ENCODE measurements at regions not wholly inside any gene's neighbourhood (a gene's known extent, or its start where the extent isn't known, plus 50 kb on each side); places are given as distances from the start of the nearest gene placed in this dataset.
"Not testable (repeated sequence)": the region's sequence is repeated elsewhere in the genome, so short reads cannot be mapped to it uniquely, and the experiment has no call there.

DNA sequence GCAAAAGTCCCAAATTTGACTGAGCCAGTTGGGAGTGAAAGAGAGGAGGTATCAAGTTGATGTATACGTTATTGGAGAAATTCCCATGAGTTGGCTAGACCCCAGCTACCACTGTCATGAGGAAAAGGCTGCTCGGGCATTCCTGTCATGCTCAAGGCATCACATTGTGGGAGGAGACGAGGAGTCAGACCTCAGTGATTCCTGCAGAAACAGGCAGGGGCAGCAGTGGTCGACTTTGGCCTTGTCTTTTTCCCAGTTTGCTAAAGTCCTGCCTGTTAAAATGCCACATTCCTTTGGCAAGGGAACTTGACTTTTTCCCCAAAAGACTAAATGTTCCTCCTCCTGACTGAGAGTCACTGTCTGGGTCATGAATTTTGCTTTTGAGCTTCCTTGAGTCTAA is 295.5 kb upstream of the HS3ST5 start:
- DNase-seq (ENCODE audit: low spot score): no peak

DNA sequence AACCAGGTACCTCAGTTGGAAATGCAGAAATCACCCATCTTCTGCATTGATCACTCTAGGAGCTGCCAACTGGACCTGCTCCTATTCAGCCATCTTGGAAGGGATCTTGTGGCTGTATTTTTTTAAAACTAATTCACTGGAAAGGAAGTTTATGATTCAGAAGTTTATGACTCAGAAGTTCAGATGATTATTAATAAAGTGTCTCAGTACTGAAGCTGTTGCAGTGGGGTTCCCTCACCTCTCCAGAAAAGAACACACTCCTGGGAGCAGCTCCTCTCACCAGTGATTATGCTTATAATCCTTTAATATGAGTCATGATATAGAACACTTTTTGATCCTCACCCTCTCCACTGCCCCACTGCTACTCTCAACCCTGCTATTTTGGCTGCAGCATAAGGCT is 291.2 kb upstream of the HS3ST5 start:
- no peak for DNase-seq (ENCODE audit: low spot score)

GRCh38 chr6:114626226-114626625 is 283.4 kb upstream of the HS3ST5 start:
- DNase-seq (ENCODE audit: low spot score): not testable (repeated sequence)

- DNase-seq (ENCODE audit: low spot score): no peak
These were observed 276.9 kb upstream of the HS3ST5 start for GRCh38 chr6:114619621-114620200.

DNA sequence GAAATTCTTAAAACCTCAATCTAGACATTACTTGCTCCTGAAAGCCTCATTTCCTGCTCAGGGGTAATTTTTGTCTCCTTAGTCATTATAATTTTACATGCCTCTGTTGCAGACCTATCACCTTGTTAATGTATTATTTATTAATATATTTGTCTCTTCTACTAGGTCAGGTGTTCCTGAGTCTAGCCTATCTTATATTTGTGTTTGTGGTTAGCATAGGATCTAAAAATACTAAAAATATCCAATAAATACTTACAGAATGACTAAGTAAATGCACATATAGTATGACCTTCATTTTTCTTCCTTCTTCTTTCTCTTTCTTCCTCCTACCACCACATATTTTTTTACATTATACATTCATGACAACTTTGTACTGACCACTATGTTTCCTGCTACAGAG is 268.9 kb upstream of the HS3ST5 start:
- DNase-seq (ENCODE audit: low spot score): no peak

DNA sequence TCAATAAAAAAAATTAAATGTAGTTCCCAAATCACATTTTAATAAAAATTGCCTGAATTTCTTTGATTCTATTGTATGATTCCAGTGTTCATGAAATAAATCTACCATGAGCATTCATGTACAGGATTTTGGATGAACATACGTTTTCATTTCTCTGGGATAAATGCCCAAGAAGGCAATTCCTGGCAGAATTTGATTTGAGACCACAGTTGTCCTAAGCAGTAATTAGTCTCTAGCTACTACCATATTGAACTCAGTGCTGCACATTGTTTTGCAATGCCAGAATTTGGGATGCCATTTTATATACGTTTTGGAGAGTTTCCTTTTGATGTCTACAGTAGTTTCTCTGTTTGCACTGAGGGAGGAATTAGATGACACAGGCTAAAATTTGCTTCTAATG is 265.3 kb upstream of the HS3ST5 start:
- no peak for DNase-seq (ENCODE audit: low spot score)

- DNase-seq (ENCODE audit: low spot score): no peak
These were observed 262.8 kb upstream of the HS3ST5 start for GRCh38 chr6:114605656-114606055.

GRCh38 chr6:114600381-114600780 is 257.6 kb upstream of the HS3ST5 start:
- DNase-seq (ENCODE audit: low spot score): no peak

DNA sequence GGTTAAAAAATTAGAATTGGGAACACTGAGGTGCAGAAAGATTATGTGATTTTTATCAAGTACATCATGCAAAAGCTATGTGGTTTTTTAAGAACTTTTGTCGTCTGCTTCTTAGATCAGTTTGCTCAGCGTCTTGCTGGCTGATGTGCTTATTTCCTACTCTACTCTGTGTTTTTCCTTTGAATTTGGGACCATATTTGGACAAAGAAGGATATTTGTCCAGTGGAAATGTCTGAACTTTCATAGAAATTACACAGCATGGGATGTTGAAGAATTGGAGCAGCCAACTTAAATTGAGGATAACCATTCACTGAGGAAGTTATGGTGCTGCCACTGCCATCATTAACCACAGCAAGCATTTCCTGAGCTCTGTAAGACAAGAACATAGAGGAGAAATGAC is 252.8 kb upstream of the HS3ST5 start:
- no peak for DNase-seq (ENCODE audit: low spot score)

DNA sequence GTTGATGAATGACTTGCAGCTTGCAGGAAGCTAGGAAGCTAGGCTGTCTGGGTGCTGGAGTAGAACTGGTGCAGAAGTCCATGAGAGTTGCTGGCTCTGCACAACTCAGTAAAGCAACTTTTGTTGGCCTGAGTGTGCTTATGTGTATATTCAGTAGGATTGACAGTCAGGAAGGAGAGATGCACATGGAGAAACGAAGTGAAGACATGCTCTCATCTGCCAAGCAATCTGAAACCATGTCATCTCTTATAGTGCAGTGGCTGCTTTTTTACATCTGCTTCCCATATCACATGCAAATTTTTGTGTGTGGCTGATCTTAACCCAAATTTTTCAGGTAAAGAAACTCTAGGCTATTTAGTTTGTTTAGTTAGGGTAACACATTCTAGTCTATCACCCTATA is 252.4 kb upstream of the HS3ST5 start:
- DNase-seq (ENCODE audit: low spot score): no peak

GRCh38 chr6:114592506-114592905 is 249.7 kb upstream of the HS3ST5 start:
- DNase-seq (ENCODE audit: low spot score): no peak

GRCh38 chr6:114588726-114589125 is 245.9 kb upstream of the HS3ST5 start:
- no peak for DNase-seq (ENCODE audit: low spot score)

- no peak for DNase-seq (ENCODE audit: low spot score)
These were observed 243.5 kb upstream of the HS3ST5 start for GRCh38 chr6:114586298-114586697.

DNA sequence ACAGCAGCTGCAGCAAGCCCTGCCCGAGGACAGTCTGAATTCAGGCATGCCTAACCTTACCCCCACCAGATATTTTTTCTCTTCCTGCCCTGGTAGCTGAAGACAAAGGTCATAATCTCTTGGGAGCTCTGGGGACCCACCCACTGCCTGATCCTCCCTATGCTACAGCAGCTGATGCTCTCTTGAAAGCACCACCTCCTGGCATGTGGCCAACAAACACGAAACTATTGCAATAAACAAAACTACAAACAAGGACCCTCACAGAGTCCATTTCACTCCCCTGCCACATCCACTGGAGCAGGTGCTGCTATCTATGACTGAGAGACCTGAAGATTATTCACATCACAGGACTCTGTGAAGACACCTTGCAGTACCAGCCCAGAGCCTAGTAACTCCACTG is 238.5 kb upstream of the HS3ST5 start:
- no peak for DNase-seq (ENCODE audit: low spot score)

GRCh38 chr6:114580882-114581281 is 238.1 kb upstream of the HS3ST5 start:
- DNase-seq (ENCODE audit: low spot score): no peak

GRCh38 chr6:114579486-114579885 is 236.7 kb upstream of the HS3ST5 start:
- no peak for DNase-seq (ENCODE audit: low spot score)

DNA sequence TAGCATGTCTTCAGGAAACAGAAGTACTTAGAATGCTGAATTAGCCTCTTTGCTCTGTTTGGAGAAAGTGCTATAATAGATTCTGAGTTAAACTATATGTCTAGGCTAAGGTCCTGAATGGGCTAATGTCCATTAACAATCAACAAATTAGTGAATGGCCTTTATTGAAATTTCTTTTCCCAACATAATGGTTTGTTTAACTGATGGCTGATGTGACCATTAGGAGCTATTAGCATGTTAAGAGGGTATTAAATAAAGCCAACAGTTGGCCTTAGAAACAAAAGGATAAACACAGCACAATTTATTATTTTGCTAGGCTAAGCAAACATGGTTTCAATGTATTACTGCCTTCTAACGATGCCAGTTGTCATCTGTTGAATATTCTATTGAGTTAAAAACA is 234.3 kb upstream of the HS3ST5 start:
- no peak for DNase-seq (ENCODE audit: low spot score)

DNA sequence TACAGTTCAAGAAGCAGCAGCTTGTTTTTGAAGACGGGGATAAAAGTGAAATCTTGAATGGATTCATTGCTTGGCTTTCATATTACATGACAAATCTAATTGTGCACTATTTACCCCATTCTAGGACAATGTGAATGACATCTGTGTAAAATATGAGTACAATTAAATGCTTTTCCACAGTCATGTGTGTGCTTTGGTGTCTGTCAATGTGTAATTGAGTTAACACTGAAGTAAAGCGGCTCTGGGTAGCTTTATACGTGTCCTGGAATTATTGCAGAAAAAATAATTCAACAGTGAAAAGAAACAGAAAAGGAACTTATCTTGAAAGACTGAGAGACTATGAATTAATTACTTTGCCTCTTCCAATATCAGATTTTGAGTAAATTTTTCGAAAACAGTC is 233.5 kb upstream of the HS3ST5 start:
- DNase-seq (ENCODE audit: low spot score): no peak

DNA sequence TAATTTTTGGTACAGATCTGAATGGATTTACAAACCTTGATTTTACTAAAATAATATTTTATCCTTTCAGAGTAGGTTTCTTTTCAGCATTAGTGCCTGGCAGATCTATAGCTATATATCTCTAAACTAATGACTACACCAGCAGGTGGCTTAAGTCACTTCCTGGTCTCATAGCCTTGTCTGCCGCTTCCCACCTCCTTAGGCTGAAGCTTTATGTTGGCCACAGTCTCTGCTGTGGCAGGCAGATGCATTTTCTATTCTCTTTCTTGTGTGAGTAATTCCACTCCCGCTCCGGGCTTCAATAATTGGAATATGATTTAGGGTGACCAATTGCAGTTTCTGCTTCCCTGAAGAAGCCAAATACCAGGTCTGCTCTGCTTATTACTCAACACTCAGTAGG is 226.8 kb upstream of the HS3ST5 start:
- no peak for DNase-seq (ENCODE audit: low spot score)

DNA sequence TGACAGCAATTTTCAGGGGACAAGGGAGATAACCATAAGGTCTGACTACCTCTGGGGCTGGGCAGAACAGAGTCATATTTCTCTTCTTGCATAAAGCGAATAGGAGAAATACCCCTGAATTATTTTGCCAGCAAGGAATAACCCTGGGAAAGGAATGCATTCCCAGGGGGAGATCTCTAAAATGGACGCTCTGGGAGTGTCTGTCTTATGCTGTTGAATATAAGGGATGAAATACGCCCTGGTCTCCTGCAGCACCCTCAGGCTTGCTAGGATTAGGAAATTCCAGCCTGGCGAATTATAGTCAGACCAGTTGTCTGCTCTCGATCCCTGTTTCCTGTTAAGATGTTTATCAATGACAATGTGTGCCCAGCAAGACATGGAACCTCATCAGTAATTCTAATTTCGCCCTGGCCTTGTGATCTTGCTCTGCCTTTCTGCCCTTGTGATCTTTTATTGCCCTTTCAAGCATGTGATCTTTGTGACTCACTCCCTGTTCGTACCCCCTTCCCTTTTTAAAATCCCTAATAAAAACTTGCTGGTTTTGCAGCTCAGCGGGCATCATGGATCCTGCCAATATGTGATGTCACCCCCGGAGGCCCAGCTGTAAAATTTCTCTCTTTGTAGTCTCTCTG is 221.6 kb upstream of the HS3ST5 start:
- DNase-seq (ENCODE audit: low spot score): no peak

GRCh38 chr6:114559419-114559818 is 216.6 kb upstream of the HS3ST5 start:
- DNase-seq (ENCODE audit: low spot score): peak; percentile 34

- no peak for DNase-seq (ENCODE audit: low spot score)
These were observed 215.3 kb upstream of the HS3ST5 start for GRCh38 chr6:114558153-114558552.

DNA sequence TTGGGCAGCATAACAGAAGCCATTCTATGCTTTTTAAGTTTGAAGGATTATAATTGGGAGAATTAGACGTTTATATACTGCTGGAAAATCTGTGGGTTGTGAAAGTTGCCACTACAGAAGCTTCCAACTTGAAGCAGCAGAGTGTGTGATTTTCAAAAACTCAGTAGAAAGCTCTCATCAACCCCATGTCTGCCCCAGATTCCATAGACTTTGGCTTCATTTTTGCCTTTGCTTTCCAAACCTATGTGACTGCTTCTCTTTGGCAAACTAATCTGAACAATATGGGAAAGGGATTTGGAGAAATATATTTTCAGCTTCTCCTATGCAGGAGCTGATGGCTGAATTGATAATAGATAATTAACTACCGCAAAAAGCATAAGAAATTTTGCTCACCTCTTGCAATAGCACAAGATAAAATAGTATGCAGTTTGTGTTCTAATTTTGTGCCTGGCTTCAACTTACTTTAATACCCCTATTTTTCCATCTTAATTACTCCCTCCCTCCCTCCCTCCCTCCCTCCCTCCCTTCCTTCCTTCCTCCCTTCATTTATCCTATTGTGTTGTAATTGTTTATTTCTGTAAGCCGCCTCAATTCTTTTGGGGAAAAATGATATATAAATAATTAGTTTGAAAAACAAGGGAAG is 214.1 kb upstream of the HS3ST5 start:
- no peak for DNase-seq (ENCODE audit: low spot score)

GRCh38 chr6:114550316-114550715 is 207.5 kb upstream of the HS3ST5 start:
- no peak for DNase-seq (ENCODE audit: low spot score)

All from putamen (tissue), 1 donor.